Left lung (tissue), 4 donors: ENCODE measurements at regions not wholly inside any gene's neighbourhood (a gene's known extent, or its start where the extent isn't known, plus 50 kb on each side); places are given as distances from the start of the nearest gene placed in this dataset.

Experiments used
- ATAC-seq: fragments of 200-7000 bp; cut with Tn5 transposase; one replicate; pipeline ENCODE4 v1.9.1; 2020; ENCODE audit warnings: moderate library complexity
- DNase-seq, 4 donors: peaks; one replicate each; pipeline ENCODE4 v3.0.0-alpha.2; 2013 to 2020
- H3K27ac ChIP-seq, 2 donors: fragments of 200-600 bp; sonication (generic) in 1 of 2; one replicate each; pipeline versions ENCODE4 v1.5.0 to v1.8.0; 2020 to 2021
- H3K27me3 ChIP-seq, 2 donors: fragments of 200-600 bp; sonication (generic) in 1 of 2; one replicate each; pipeline versions ENCODE4 v1.5.0 to v1.8.0; 2020 to 2021
- H3K36me3 ChIP-seq, 2 donors: fragments of 200-600 bp; sonication (generic) in 1 of 2; one replicate each; pipeline versions ENCODE4 v1.5.0 to v1.8.0; 2020 to 2021
- H3K4me1 ChIP-seq, 2 donors: fragments of 200-600 bp; one replicate each; pipeline ENCODE4 v1.8.0; 2021
- H3K4me3 ChIP-seq, 2 donors: fragments of 200-600 bp; sonication (generic) in 1 of 2; one replicate each; pipeline versions ENCODE4 v1.5.0 to v1.8.0; 2020 to 2021; ENCODE audit warnings: mild to moderate bottlenecking in 1 of 2
- H3K9me3 ChIP-seq, 2 donors: fragments of 200-600 bp; sonication (generic) in 1 of 2; one replicate each; pipeline versions ENCODE4 v1.5.0 to v1.8.0; 2020 to 2021
- intact Hi-C, 2 donors: fragments of 100-400 bp; cut with DNase I; formaldehyde crosslinking; loops; one replicate each; pipeline versions ENCODE4 v1.11.2 to v1.14.2; 2022
- TF ChIP-seq, protein P1 (sequence below), 2 donors: fragments of 200-600 bp; sonication (generic) in 1 of 2; IDR thresholded peaks; one replicate each; pipeline versions ENCODE4 v1.5.0 to v1.8.0; 2021; ENCODE audit warnings: antibody characterized with exemption in 2 of 2
- donor health status: DM: no; HTN: yes; CAD: no.
- donor health status: DM: no; HTN: no; CAD: no.

DNA sequence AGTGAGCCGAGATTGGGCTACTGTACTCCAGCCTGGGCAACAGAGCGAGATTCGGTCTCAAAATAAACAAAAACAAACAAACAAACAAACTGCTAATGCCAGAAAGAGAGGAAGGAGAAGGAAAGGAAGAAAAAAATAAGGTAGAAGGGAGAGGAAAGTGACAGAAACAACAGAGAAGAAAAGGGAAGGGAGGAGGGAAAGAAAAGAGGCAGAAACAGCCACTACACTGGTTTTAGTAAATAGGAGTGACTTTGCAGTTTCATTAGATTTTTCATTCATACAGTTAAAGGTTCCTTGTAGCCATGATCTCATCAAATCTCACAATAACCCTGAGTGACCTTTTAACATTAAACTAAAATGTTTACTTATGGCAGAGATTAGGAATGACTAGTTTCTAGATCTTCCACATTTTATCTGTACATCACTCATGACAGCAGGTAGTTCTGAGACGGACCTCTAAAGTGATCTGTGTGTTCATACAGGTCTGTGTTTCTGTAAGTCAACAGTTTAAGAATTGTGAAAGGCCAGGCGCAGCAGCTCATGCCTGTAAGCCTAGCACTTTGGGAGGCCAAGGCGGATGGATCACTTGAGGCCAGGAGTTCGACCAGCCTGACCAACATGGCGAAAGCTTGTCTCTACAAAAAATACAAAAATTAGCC, 191.3 kb upstream of the KLF14 start:
- H3K4me1 ChIP-seq, result peaks cover 0 to 78% of the 10 kb centered on the region in 2 donors
- H3K27ac ChIP-seq, result peak overlapping the region in 1 of 2 donors; percentile 74
- H3K9me3 ChIP-seq, result no peaks in the 10 kb centered on the region
- no peaks in the 10 kb centered on the region for H3K27me3 ChIP-seq
- ATAC-seq (no peak), DNase-seq (no peak)
- intact Hi-C loops, result no loop called here
- peaks cover 0 to 11% of the 10 kb centered on the region in 2 donors for H3K36me3 ChIP-seq
- TF ChIP-seq, protein P1, sequence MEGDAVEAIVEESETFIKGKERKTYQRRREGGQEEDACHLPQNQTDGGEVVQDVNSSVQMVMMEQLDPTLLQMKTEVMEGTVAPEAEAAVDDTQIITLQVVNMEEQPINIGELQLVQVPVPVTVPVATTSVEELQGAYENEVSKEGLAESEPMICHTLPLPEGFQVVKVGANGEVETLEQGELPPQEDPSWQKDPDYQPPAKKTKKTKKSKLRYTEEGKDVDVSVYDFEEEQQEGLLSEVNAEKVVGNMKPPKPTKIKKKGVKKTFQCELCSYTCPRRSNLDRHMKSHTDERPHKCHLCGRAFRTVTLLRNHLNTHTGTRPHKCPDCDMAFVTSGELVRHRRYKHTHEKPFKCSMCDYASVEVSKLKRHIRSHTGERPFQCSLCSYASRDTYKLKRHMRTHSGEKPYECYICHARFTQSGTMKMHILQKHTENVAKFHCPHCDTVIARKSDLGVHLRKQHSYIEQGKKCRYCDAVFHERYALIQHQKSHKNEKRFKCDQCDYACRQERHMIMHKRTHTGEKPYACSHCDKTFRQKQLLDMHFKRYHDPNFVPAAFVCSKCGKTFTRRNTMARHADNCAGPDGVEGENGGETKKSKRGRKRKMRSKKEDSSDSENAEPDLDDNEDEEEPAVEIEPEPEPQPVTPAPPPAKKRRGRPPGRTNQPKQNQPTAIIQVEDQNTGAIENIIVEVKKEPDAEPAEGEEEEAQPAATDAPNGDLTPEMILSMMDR (IDR thresholded peaks at IDR 0.05), result no peak
- no peak overlapping the region for H3K4me3 ChIP-seq

DNA sequence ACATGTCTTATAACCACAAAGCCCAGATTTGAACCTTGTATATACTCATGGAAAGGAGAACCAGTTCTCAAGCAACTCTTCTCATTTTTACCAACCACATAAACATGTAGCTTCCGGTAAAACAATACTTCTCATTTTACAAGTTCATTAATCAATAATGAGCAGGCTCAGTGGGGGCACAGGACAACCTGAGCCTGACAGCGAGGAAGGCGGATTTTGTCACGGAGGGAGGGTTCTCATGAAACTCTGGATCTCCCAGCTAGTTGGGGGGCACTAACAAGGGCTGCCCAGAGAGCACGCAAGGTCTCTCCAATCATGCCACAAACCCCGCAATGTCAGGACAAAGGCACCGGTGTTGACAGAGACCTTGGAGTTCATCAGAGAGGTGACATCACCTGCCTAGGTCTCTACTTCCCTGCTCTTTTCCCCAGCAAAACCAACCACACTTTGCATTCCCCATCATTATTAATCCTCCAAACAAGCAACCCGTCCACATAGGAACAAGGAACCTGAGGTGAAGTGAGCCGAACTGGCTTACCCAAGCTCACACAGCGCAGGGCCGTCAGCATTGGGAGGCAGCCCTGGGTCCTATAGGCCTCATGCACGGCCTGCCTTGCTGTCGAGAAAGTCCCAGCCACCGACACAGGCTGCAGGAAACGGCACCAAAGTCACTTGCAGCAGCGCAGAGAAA, 192.1 kb upstream of the KLF14 start:
- ATAC-seq, result no peak
- TF ChIP-seq, protein P1 (IDR thresholded peaks at IDR 0.05), result no peak
- DNase-seq, result no peak
- Histone ChIP-seq H3K4me1 (peaks cover 0 to 80% of the 10 kb centered on the region in 2 donors), H3K27ac (peak overlapping the region in 1 of 2 donors; percentile 74), H3K9me3 (no peaks in the 10 kb centered on the region), H3K27me3 (no peaks in the 10 kb centered on the region), H3K36me3 (peaks cover 0 to 5% of the 10 kb centered on the region in 2 donors), H3K4me3 (no peak overlapping the region)
- intact Hi-C loops, result no loop called here

- intact Hi-C loops, result no loop called here
- peaks cover 0 to 79% of the 10 kb centered on the region in 2 donors for H3K4me1 ChIP-seq
- ATAC-seq, result no peak
Observed at GRCh38 chr7:130927062-130927461, 193.1 kb upstream of the KLF14 start.

DNA sequence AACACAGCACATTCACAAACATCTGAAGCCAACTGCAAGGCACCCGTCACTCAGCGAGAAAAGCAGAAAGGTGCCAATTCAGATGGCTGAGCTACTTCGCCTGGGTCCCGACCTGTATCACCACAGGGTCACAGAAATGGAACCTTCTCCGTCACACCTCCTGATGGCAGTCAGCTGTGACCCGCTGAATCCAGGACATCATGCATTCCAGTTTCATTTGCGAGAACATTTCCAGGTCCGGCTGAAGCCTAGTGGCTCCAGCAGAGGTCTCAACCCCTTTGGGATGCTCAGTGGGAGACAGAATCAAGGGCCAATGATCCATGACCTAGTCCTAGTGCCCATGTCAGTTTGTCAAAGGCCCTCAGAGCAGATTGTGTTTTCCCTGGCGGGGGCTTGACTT, 193.6 kb upstream of the KLF14 start:
- no peaks in the 10 kb centered on the region for H3K9me3 ChIP-seq
- ATAC-seq (no peak), DNase-seq (no peak)
- H3K4me1 ChIP-seq, result peaks cover 0 to 74% of the 10 kb centered on the region in 2 donors
- H3K36me3 ChIP-seq, result no peaks in the 10 kb centered on the region
- TF ChIP-seq, protein P1 (IDR thresholded peaks at IDR 0.05), result no peak
- intact Hi-C loops, result no loop called here
- no peak overlapping the region for H3K4me3 ChIP-seq
- H3K27ac ChIP-seq, result peak overlapping the region in 1 of 2 donors; percentile 2
- no peaks in the 10 kb centered on the region for H3K27me3 ChIP-seq

More at GRCh38 chr7:130927062-130927461, 193.1 kb upstream of the KLF14 start:
- Histone ChIP-seq H3K27me3 (no peaks in the 10 kb centered on the region), H3K9me3 (no peaks in the 10 kb centered on the region), H3K36me3 (no peaks in the 10 kb centered on the region), H3K27ac (peak overlapping the region in 1 of 2 donors; percentile 74), H3K4me3 (no peak overlapping the region)
- DNase-seq, result no peak
- TF ChIP-seq, protein P1 (IDR thresholded peaks at IDR 0.05), result no peak

DNA sequence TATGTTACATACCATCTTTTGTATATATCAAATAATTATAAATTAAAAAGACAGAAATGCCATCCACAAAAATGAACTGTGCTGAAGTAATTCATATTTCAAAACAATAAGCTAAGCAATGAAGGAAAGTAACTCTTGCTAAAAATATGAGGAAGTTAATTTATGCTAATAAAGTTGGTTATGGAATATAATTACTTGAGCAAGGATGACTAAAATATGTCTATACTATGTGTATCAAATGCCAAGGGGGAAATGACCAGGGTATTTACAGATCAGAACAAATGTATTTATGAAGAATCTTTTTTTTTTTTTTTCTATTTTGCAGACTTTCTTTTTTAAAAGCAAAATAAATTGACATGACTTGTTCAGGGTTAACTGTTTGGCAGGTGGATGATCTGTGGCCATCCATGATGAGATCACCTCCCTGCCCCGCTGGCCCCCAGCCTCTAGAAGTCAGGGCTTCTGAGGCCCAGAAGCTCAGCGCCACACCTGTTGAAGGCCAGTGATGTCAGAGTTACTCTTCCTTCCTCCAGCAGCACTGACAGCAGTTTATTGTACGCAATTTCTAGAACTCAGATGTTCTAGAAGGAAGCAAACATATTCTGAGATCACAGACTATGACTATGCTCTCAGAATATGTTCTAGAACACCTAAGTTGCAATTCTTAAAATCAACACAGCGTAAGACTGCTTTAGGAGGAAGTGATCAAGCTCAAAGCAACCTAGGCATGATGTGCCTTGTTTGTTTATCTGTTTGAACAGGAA, 196.1 kb upstream of the KLF14 start:
- ATAC-seq (peak; percentile 42), DNase-seq (no peak)
- TF ChIP-seq, protein P1 (IDR thresholded peaks at IDR 0.05), result no peak
- H3K4me3 ChIP-seq, result no peak overlapping the region
- intact Hi-C loops, result no loop called here
- H3K36me3 ChIP-seq, result peaks cover 0 to 2% of the 10 kb centered on the region in 2 donors
- H3K27ac ChIP-seq, result peak overlapping the region; percentile 5 to 68
- no peaks in the 10 kb centered on the region for H3K27me3 ChIP-seq
- no peaks in the 10 kb centered on the region for H3K9me3 ChIP-seq
- H3K4me1 ChIP-seq, result peaks cover 0 to 60% of the 10 kb centered on the region in 2 donors
